Cardiac septum (tissue), 1 donor: ENCODE measurements at regions not wholly inside any gene's neighbourhood (a gene's known extent, or its start where the extent isn't known, plus 50 kb on each side); places are given as distances from the start of the nearest gene placed in this dataset.
"Not testable (repeated sequence)": the region's sequence is repeated elsewhere in the genome, so short reads cannot be mapped to it uniquely, and the experiment has no call there.

Experiments
- DNase-seq: peaks from one replicate; pipeline ENCODE4 v3.0.0-alpha.2; 2020; ENCODE audit warnings: low spot score
- intact Hi-C: fragments of 100-400 bp; cut with DNase I; formaldehyde crosslinking; loops from one replicate; pipeline ENCODE4 v1.14.0; 2022
- donor health status: DM: no; HTN: no; CAD: no.

- intact Hi-C loops, result no loop called here
- no peak for DNase-seq
Observed at GRCh38 chr10:31121757-31122577, 90.3 kb upstream of the ZNF438 start.

GRCh38 chr10:31123946-31124345, 92.3 kb upstream of the ZNF438 start:
- intact Hi-C loops, result no loop called here
- no peak for DNase-seq

GRCh38 chr10:31124852-31125251, 93.2 kb upstream of the ZNF438 start:
- no peak for DNase-seq
- intact Hi-C loops, result no loop called here

GRCh38 chr10:31125789-31126188, 94.1 kb upstream of the ZNF438 start:
- no peak for DNase-seq
- intact Hi-C loops, result no loop called here

GRCh38 chr10:31126593-31126992, 94.9 kb upstream of the ZNF438 start:
- no peak for DNase-seq
- intact Hi-C loops, result no loop called here

GRCh38 chr10:31128536-31128935, 96.9 kb upstream of the ZNF438 start:
- intact Hi-C loops, result no loop called here
- no peak for DNase-seq

- no peak for DNase-seq
- intact Hi-C loops, result no loop called here
Observed at GRCh38 chr10:31129271-31129670, 97.6 kb upstream of the ZNF438 start.

- no peak for DNase-seq
- intact Hi-C loops, result loop anchor here (5.0 kb wide), 1 partner anchor 187 kb away; the partner anchor contains the start of gene ZEB1
Observed at GRCh38 chr10:31129880-31130405, 98.3 kb upstream of the ZNF438 start.

- DNase-seq, result no peak
- intact Hi-C loops, result loop anchor here (5.0 kb wide), 1 partner anchor 187 kb away; the partner anchor contains the start of gene ZEB1
Observed at GRCh38 chr10:31130406-31130805, 98.7 kb upstream of the ZNF438 start.

GRCh38 chr10:31131251-31131650, 99.6 kb upstream of the ZNF438 start:
- intact Hi-C loops, result loop anchor here (5.0 kb wide), 1 partner anchor 186 kb away; the partner anchor contains the start of gene ZEB1
- no peak for DNase-seq

GRCh38 chr10:31132681-31133244, 101.1 kb upstream of the ZNF438 start:
- no peak for DNase-seq
- intact Hi-C loops, result loop anchor here (5.0 kb wide), 1 partner anchor 185 kb away; the partner anchor contains the start of gene ZEB1

GRCh38 chr10:31133251-31133791, 101.7 kb upstream of the ZNF438 start:
- intact Hi-C loops, result loop anchor here (5.0 kb wide), 1 partner anchor 184 kb away; the partner anchor contains the start of gene ZEB1
- DNase-seq, result no peak

GRCh38 chr10:31133792-31134310, 102.2 kb upstream of the ZNF438 start:
- intact Hi-C loops, result loop anchor here (5.0 kb wide), 1 partner anchor 183 kb away; the partner anchor contains the start of gene ZEB1
- peak; percentile 93 for DNase-seq

GRCh38 chr10:31134311-31134952, 102.8 kb upstream of the ZNF438 start:
- intact Hi-C loops, result loop anchor here (5.0 kb wide), 1 partner anchor 183 kb away; the partner anchor contains the start of gene ZEB1
- DNase-seq, result no peak

GRCh38 chr10:31135171-31135570, 103.5 kb upstream of the ZNF438 start:
- intact Hi-C loops, result no loop called here
- DNase-seq, result no peak

GRCh38 chr10:31135791-31136190, 104.1 kb upstream of the ZNF438 start:
- DNase-seq, intact Hi-C loops: not testable (repeated sequence)

- no peak for DNase-seq
- intact Hi-C loops, result no loop called here
Observed at GRCh38 chr10:31136386-31136785, 104.7 kb upstream of the ZNF438 start.

- intact Hi-C loops, result no loop called here
Observed at GRCh38 chr10:31136930-31137885, 105.5 kb upstream of the ZNF438 start.

More at GRCh38 chr10:31136930-31137885, 105.5 kb upstream of the ZNF438 start:
- DNase-seq, result no peak
